B cell (primary cell): ENCODE measurements at regions not wholly inside any gene's neighbourhood (a gene's known extent, or its start where the extent isn't known, plus 50 kb on each side); places are given as distances from the start of the nearest gene placed in this dataset.

Source experiments
- EZH2 ChIP-seq: IDR thresholded peaks from 2 replicates; pipeline ENCODE4 v1.6.1; 2012; ENCODE audit warnings: borderline replicate concordance, low read depth, mild to moderate bottlenecking, moderate library complexity, low read length; ENCODE audit not compliant: insufficient read depth, poor library complexity, severe bottlenecking
- TF ChIP-seq, protein P1 (sequence below): fragments of 200-600 bp; IDR thresholded peaks from one replicate; pipeline ENCODE4 v1.8.0; 2022; ENCODE audit warnings: antibody characterized with exemption, mild to moderate bottlenecking

DNA sequence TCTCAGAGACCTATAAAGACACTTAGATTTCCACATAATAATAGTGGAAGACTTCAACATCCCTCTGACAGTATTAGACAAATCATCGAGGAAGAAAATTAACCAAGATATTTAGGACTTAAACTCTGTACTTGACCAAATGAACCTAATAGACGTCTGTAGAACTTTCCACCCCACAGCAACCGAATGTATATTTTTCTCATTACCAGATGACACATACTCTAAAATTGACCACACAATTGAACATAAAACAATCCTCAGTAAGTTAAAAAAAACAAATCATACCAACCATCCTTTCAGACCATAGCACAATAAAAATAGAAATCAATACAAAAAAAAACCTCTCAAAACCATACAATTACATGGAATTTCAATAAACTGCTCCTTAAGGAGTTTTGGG, 201.0 kb downstream of the POSTN start:
- TF ChIP-seq, protein P1, sequence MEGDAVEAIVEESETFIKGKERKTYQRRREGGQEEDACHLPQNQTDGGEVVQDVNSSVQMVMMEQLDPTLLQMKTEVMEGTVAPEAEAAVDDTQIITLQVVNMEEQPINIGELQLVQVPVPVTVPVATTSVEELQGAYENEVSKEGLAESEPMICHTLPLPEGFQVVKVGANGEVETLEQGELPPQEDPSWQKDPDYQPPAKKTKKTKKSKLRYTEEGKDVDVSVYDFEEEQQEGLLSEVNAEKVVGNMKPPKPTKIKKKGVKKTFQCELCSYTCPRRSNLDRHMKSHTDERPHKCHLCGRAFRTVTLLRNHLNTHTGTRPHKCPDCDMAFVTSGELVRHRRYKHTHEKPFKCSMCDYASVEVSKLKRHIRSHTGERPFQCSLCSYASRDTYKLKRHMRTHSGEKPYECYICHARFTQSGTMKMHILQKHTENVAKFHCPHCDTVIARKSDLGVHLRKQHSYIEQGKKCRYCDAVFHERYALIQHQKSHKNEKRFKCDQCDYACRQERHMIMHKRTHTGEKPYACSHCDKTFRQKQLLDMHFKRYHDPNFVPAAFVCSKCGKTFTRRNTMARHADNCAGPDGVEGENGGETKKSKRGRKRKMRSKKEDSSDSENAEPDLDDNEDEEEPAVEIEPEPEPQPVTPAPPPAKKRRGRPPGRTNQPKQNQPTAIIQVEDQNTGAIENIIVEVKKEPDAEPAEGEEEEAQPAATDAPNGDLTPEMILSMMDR = no peak
- TF ChIP-seq EZH2 = no peak
